ENCODE measurements at regions not wholly inside any gene's neighbourhood (a gene's known extent, or its start where the extent isn't known, plus 50 kb on each side); places are given as distances from the start of the nearest gene placed in this dataset.

DNA sequence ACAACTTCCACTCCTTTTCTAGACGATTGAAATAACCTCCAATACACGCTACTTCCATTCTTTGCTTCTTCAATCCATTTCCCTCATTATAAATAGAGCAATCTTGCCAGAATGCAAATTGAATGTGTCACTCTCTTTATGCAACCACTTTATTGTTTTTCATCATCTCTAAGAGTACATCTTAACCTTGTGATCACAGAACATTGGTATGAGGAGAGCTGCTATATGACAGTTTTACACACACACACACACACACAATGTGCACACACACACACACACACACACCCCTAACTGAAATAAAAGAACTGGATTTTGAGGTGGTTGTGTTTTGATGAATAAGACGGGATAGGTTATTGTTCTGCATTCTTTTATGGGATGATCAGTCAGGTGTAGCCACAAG, 187.0 kb downstream of the HDGFL1 start:
- H4K20me1 ChIP-seq (ENCODE audit: low read depth), result no peaks in the 10 kb centered on the region
- H3K4me3 ChIP-seq, result no peak overlapping the region
- peaks cover 2% of the 10 kb centered on the region for H3K27me3 Mint-ChIP-seq (ENCODE audit: insufficient read depth, low read depth)
- H3K27ac ChIP-seq, result no peak overlapping the region
- no peaks in the 10 kb centered on the region for H3K36me3 Mint-ChIP-seq
- peaks cover 4% of the 10 kb centered on the region for H3K9me3 Mint-ChIP-seq
- no peak overlapping the region for H3K4me3 Mint-ChIP-seq
- no peak for TF ChIP-seq EZH2phosphoT487 (IDR thresholded peaks at IDR 0.05)
- TF ChIP-seq, protein P1, sequence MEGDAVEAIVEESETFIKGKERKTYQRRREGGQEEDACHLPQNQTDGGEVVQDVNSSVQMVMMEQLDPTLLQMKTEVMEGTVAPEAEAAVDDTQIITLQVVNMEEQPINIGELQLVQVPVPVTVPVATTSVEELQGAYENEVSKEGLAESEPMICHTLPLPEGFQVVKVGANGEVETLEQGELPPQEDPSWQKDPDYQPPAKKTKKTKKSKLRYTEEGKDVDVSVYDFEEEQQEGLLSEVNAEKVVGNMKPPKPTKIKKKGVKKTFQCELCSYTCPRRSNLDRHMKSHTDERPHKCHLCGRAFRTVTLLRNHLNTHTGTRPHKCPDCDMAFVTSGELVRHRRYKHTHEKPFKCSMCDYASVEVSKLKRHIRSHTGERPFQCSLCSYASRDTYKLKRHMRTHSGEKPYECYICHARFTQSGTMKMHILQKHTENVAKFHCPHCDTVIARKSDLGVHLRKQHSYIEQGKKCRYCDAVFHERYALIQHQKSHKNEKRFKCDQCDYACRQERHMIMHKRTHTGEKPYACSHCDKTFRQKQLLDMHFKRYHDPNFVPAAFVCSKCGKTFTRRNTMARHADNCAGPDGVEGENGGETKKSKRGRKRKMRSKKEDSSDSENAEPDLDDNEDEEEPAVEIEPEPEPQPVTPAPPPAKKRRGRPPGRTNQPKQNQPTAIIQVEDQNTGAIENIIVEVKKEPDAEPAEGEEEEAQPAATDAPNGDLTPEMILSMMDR (IDR thresholded peaks at IDR 0.05), result no peak
- no peak for TF ChIP-seq EZH2 (IDR thresholded peaks at IDR 0.05)
- no peaks in the 10 kb centered on the region for H3K4me1 ChIP-seq
- H3K9ac ChIP-seq, result no peak overlapping the region
- no peak overlapping the region for H2AFZ ChIP-seq (replicated peaks)
- H3F3A ChIP-seq (ENCODE audit: low read depth), result no peaks in the 10 kb centered on the region
- H3K36me3 ChIP-seq, result no peaks in the 10 kb centered on the region
- no peak overlapping the region for H3K27ac Mint-ChIP-seq
- H3K79me2 ChIP-seq (ENCODE audit: low read depth), result no peaks in the 10 kb centered on the region
- H3K27me3 ChIP-seq, result no peaks in the 10 kb centered on the region
- H3K4me2 ChIP-seq, result no peak overlapping the region
- H3K9me3 ChIP-seq (ENCODE audit: low read depth), result no peaks in the 10 kb centered on the region
- DNase-seq (ENCODE audit: low spot score), result no peak
- H3K4me1 Mint-ChIP-seq, result no peaks in the 10 kb centered on the region

DNA sequence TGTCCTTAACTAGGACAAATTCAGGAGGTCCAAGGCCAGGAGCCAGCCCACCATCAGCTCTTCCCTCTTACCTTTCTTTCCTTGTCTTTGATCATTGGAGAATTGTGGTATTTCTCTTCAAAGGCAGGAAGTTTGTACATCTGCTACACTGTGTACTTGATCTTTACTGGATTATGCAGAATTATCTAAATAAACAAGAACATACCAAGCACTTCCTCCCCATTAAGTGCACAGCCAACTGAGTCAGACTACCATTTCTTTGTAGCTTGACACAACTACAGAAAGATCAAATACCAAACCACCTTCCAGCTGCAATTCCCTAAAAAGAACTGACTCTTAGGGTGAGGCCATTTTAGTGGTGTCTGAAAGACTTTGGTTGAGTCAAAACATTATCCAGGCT, 195.1 kb downstream of the HDGFL1 start:
- H3F3A ChIP-seq (ENCODE audit: low read depth), result no peaks in the 10 kb centered on the region
- no peaks in the 10 kb centered on the region for H3K79me2 ChIP-seq (ENCODE audit: low read depth)
- H3K36me3 ChIP-seq, result no peaks in the 10 kb centered on the region
- H3K4me3 ChIP-seq, result no peak overlapping the region
- no peaks in the 10 kb centered on the region for H3K9me3 ChIP-seq (ENCODE audit: low read depth)
- H3K4me1 Mint-ChIP-seq, result no peaks in the 10 kb centered on the region
- H3K4me2 ChIP-seq, result no peak overlapping the region
- H4K20me1 ChIP-seq (ENCODE audit: low read depth), result no peaks in the 10 kb centered on the region
- H3K9ac ChIP-seq, result no peak overlapping the region
- H3K9me3 Mint-ChIP-seq, result peaks cover 12% of the 10 kb centered on the region
- peaks cover 2% of the 10 kb centered on the region for H3K27me3 Mint-ChIP-seq (ENCODE audit: insufficient read depth, low read depth)
- TF ChIP-seq, protein P1 (IDR thresholded peaks at IDR 0.05), result no peak
- TF ChIP-seq EZH2 (IDR thresholded peaks at IDR 0.05), result no peak
- no peak for TF ChIP-seq EZH2phosphoT487 (IDR thresholded peaks at IDR 0.05)
- H3K27ac ChIP-seq, result no peak overlapping the region
- no peak for DNase-seq (ENCODE audit: low spot score)
- H3K36me3 Mint-ChIP-seq, result no peaks in the 10 kb centered on the region
- H3K4me1 ChIP-seq, result no peaks in the 10 kb centered on the region
- H2AFZ ChIP-seq (replicated peaks), result no peak overlapping the region
- H3K27me3 ChIP-seq, result no peaks in the 10 kb centered on the region
- H3K4me3 Mint-ChIP-seq, result no peak overlapping the region
- H3K27ac Mint-ChIP-seq, result no peak overlapping the region

DNA sequence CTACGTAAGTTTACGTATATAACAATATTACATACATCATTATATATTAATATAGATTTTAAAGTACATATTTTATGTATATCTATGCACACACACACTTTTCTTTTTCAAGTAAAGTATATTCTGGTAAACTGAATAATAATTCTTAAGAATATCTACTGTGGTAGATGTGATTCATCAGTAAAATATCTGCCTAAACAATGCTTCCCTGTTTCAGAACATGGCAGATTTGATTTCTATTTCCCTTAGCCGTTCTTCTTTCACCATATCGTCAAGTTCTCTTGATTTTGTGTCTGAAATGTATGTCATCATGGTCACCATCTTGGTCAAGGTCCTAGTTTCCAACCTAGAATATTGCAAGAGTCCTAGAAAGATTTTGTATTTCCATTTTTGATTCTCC, 195.6 kb downstream of the HDGFL1 start:
- Mint-ChIP-seq H3K27me3 (ENCODE audit: insufficient read depth, low read depth) (peaks cover 2% of the 10 kb centered on the region), H3K4me3 (no peak overlapping the region), H3K9me3 (peaks cover 12% of the 10 kb centered on the region), H3K4me1 (no peaks in the 10 kb centered on the region), H3K27ac (no peak overlapping the region), H3K36me3 (no peaks in the 10 kb centered on the region)
- H3K9ac ChIP-seq, result no peak overlapping the region
- no peaks in the 10 kb centered on the region for H3K9me3 ChIP-seq (ENCODE audit: low read depth)
- no peak overlapping the region for H3K4me2 ChIP-seq
- no peaks in the 10 kb centered on the region for H3K27me3 ChIP-seq
- no peaks in the 10 kb centered on the region for H3K36me3 ChIP-seq
- H3K27ac ChIP-seq, result no peak overlapping the region
- H3F3A ChIP-seq (ENCODE audit: low read depth), result no peaks in the 10 kb centered on the region
- H2AFZ ChIP-seq (replicated peaks), result no peak overlapping the region
- H3K4me3 ChIP-seq, result no peak overlapping the region
- H3K79me2 ChIP-seq (ENCODE audit: low read depth), result no peaks in the 10 kb centered on the region
- no peaks in the 10 kb centered on the region for H4K20me1 ChIP-seq (ENCODE audit: low read depth)
- no peaks in the 10 kb centered on the region for H3K4me1 ChIP-seq
- TF ChIP-seq EZH2phosphoT487 (IDR thresholded peaks at IDR 0.05) (no peak), EZH2 (IDR thresholded peaks at IDR 0.05) (no peak)
- TF ChIP-seq, protein P1 (IDR thresholded peaks at IDR 0.05), result no peak
- DNase-seq (ENCODE audit: low spot score), result no peak

All from neural progenitor cell (in vitro differentiated cells).